HepG2 (cell line): ENCODE measurements at regions not wholly inside any gene's neighbourhood (a gene's known extent, or its start where the extent isn't known, plus 50 kb on each side); places are given as distances from the start of the nearest gene placed in this dataset.

ENCODE experiments used
- ATAC-seq: fragments of 200-7000 bp; cut with Tn5 transposase; 3 replicates; pipeline ENCODE4 v1.9.1; 2020; ENCODE audit warnings: mild to moderate bottlenecking, moderate library complexity
- BruUV-seq: library from RNA; stranded (reverse); fragments of 400-500 nt; replicated peaks from 2 replicates; lab custom pipeline; 2021; lab: Mats Ljungman, UMichigan
- CTCF ChIA-PET: fragments of 300-600 bp; formaldehyde crosslinking; extraction: SDS; loops from one replicate; lab custom pipeline; 2021; ENCODE audit warnings: low total read pairs, inconsistent platforms, low intra/inter-chr PET ratio; lab: Yijun Ruan, JAX
- POLR2A ChIA-PET: fragments of 350-600 bp; sonication (Branson Sonifier 250); formaldehyde crosslinking; loops from one replicate; lab custom pipeline; 2020; ENCODE audit warnings: antibody characterized with exemption, inconsistent platforms; lab: Yijun Ruan, JAX
- DNase-seq: peaks from one replicate; pipeline ENCODE4 v3.0.0-alpha.2; 2015; ENCODE audit warnings: low spot score
- FAIRE-seq: peaks from 3 replicates; lab custom pipeline; 2011; peaks lifted over from hg19 to GRCh38; lab: Jason Lieb, UNC
- H2AFZ ChIP-seq: one replicate; pipeline ENCODE4 v1.6.1; 2011; ENCODE audit warnings: low read length, inconsistent platforms
- H3K27ac ChIP-seq: fragments of 300-600 bp; 3 replicates; pipeline ENCODE4 v1.8.0; 2011; ENCODE audit warnings: mixed run types, mild to moderate bottlenecking, mixed read lengths, low read length, inconsistent platforms; ENCODE audit not compliant: insufficient read depth; ENCODE audit errors: extremely low read length
- H3K27me3 ChIP-seq, 2 experiments: fragments of 200-600 bp in 1 of 2; 2 replicates in 1 of 2; 3 replicates in 1 of 2; pipeline versions ENCODE4 v1.6.0 to v1.8.0; 2011; ENCODE audit warnings: low read length in 2 of 2, mild to moderate bottlenecking in 2 of 2, moderate library complexity in 2 of 2, inconsistent platforms in 1 of 2; ENCODE audit not compliant: insufficient read depth in 2 of 2, control insufficient read depth in 1 of 2
- H3K36me3 ChIP-seq, 2 experiments: fragments of 200-600 bp in 1 of 2; replicated peaks in 1 of 2; 2 replicates in 1 of 2; 3 replicates in 1 of 2; pipeline versions ENCODE4 v1.5.1 to v1.8.0; 2011; ENCODE audit warnings: low read length in 2 of 2, inconsistent platforms in 1 of 2; ENCODE audit not compliant: insufficient read depth in 2 of 2, control insufficient read depth in 1 of 2
- H3K4me1 ChIP-seq: 2 replicates; pipeline ENCODE4 v1.5.1; 2012; ENCODE audit warnings: low read length, inconsistent platforms; ENCODE audit not compliant: insufficient read depth
- H3K4me2 ChIP-seq: 2 replicates; pipeline ENCODE4 v1.6.0; 2011; ENCODE audit warnings: low read depth, low read length, inconsistent platforms
- H3K4me3 ChIP-seq, 3 experiments: fragments of 200-600 bp in 1 of 3; sonication (generic), shearing (Covaris generic) in 1 of 3; replicated peaks in 1 of 3; 2 replicates each; pipeline ENCODE4 v1.5.1; 2011 to 2016; ENCODE audit warnings: low read length in 3 of 3, inconsistent platforms in 2 of 3, low read depth in 2 of 3, mild to moderate bottlenecking in 2 of 3, control low read depth in 1 of 3, mixed read lengths in 1 of 3; ENCODE audit not compliant: insufficient read depth in 1 of 3
- H3K79me2 ChIP-seq: one replicate; pipeline ENCODE4 v1.6.1; 2011; ENCODE audit warnings: low read length, inconsistent platforms; ENCODE audit not compliant: insufficient read depth
- H3K9ac ChIP-seq: 2 replicates; pipeline ENCODE4 v1.6.0; 2011; ENCODE audit warnings: mild to moderate bottlenecking, low read depth, low read length, inconsistent platforms; ENCODE audit not compliant: insufficient read depth
- H3K9me3 ChIP-seq: 2 replicates; pipeline ENCODE4 v1.5.1; 2012; ENCODE audit warnings: mild to moderate bottlenecking, low read length
- H4K20me1 ChIP-seq: 2 replicates; pipeline ENCODE4 v1.6.0; 2011; ENCODE audit warnings: inconsistent platforms, mild to moderate bottlenecking, low read length, moderate library complexity; ENCODE audit not compliant: insufficient read depth
- JUN ChIP-seq: sonication (generic); formaldehyde crosslinking; IDR thresholded peaks from 2 replicates; pipeline ENCODE4 v1.4.0; 2020; ENCODE audit warnings: mild to moderate bottlenecking, missing genetic modification reagents
- KDM6A ChIP-seq: IDR thresholded peaks from 2 replicates; pipeline ENCODE4 v1.6.1; 2016; ENCODE audit warnings: low read depth
- MYC ChIP-seq: sonication (generic); formaldehyde crosslinking; IDR thresholded peaks from 2 replicates; pipeline ENCODE4 v1.9.0; 2021; ENCODE audit warnings: missing genetic modification reagents, borderline replicate concordance
- MYNN ChIP-seq: sonication (generic); formaldehyde crosslinking; IDR thresholded peaks from 2 replicates; pipeline ENCODE4 v1.4.0; 2020; ENCODE audit warnings: mild to moderate bottlenecking, low read depth, missing genetic modification reagents
- PHF21A ChIP-seq: sonication (generic); formaldehyde crosslinking; IDR thresholded peaks from 2 replicates; pipeline ENCODE4 v1.5.0; 2020; ENCODE audit warnings: mild to moderate bottlenecking, missing genetic modification reagents
- SMARCC2 ChIP-seq: fragments of 450-650 bp; IDR thresholded peaks from 2 replicates; pipeline ENCODE4 v1.6.1; 2017; ENCODE audit warnings: antibody characterized with exemption, mild to moderate bottlenecking
- SP140L ChIP-seq: sonication (generic); formaldehyde crosslinking; IDR thresholded peaks from 2 replicates; pipeline ENCODE4 v1.4.0; 2020; ENCODE audit warnings: missing genetic modification reagents, borderline replicate concordance
- ZNF20 ChIP-seq: sonication (generic); formaldehyde crosslinking; IDR thresholded peaks from 2 replicates; pipeline ENCODE4 v1.4.0; 2020; ENCODE audit warnings: mild to moderate bottlenecking, moderate library complexity, missing genetic modification reagents
- ZSCAN30 ChIP-seq: sonication (generic); formaldehyde crosslinking; IDR thresholded peaks from 2 replicates; pipeline ENCODE4 v1.5.0; 2020; ENCODE audit warnings: mild to moderate bottlenecking, missing genetic modification reagents
- WGBS: methylation state at CpG from one replicate; pipeline ENCODE4 v1.1.6; 2017; ENCODE audit warnings: low lambda C conversion rate; 5-methylcytosine and 5-hydroxymethylcytosine counted together
- in situ Hi-C: cut with HindIII; loops from 2 replicates; pipeline ENCODE4 v1.10.0; 2017; ENCODE audit warnings: low pct_unique_long_range_greater_than_20kb; ENCODE audit not compliant: extremely low pct_ligation_motif_present
- intact Hi-C: fragments of 100-400 bp; cut with micrococcal nuclease; formaldehyde crosslinking; loops from one replicate; pipeline ENCODE4 v1.10.0; 2022; ENCODE audit not compliant: unreplicated experiment
- TF ChIP-seq, protein P1 (sequence below): sonication (generic); formaldehyde crosslinking; IDR thresholded peaks from 2 replicates; pipeline ENCODE4 v1.8.0; 2022; ENCODE audit warnings: missing genetic modification reagents, mild to moderate bottlenecking, inconsistent platforms, borderline replicate concordance
- TF ChIP-seq, protein P2 (sequence below): IDR thresholded peaks from 2 replicates; pipeline ENCODE4 v1.6.1; 2012; ENCODE audit warnings: low read depth, low read length, improper control_type of control experiment

DNA sequence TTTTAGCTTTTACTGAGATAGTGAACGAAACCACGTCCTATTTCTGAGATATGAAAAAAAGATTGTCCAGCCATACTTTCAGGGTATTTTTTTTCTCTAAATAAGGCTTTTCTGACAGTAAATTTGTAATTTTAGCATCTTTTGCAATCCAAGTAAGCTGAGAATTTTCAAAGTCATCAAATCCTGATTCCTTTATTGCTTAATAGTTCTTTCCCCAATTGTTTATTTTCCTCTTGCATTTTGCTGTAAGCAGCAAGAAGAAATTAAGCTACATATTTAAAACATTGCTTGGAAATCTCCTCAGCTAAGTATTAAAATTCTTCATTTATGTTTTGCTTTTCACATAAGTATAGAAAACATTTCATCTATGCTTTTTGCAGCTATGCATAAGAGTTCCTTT is 493.3 kb upstream of the CCDC179 start:
- TF ChIP-seq KDM6A (CRISPR knock-in tag) (no peak), MYNN (CRISPR knock-in tag) (no peak), MYC (CRISPR knock-in tag) (no peak), JUN (CRISPR knock-in tag) (no peak), ZNF20 (no peak), PHF21A (no peak), SP140L (CRISPR knock-in tag) (no peak)
- no peak overlapping the region for H2AFZ ChIP-seq
- H3K9me3 ChIP-seq: no peaks in the 10 kb centered on the region; the same call in 1 of the 2 replicates
- ATAC-seq: no peak
- no peaks in the 10 kb centered on the region for H3K79me2 ChIP-seq
- no peak for FAIRE-seq
- intact Hi-C loops: no loop called here
- no peaks in the 10 kb centered on the region for H3K27me3 ChIP-seq
- BruUV-seq: no TSS peak
- H3K4me2 ChIP-seq: no peak overlapping the region
- DNase-seq: no peak
- H3K4me3 ChIP-seq: no peak overlapping the region
- CTCF ChIA-PET: no interaction called here
- in situ Hi-C loops: no loop called here
- no peaks in the 10 kb centered on the region for H3K4me1 ChIP-seq
- POLR2A ChIA-PET: no interaction called here
- H4K20me1 ChIP-seq: no peaks in the 10 kb centered on the region
- H3K9ac ChIP-seq: no peak overlapping the region
- no peaks in the 10 kb centered on the region for H3K36me3 ChIP-seq
- no peak overlapping the region for H3K27ac ChIP-seq
- 0% methylated on average over 2 of the region's 2 CpGs for WGBS

DNA sequence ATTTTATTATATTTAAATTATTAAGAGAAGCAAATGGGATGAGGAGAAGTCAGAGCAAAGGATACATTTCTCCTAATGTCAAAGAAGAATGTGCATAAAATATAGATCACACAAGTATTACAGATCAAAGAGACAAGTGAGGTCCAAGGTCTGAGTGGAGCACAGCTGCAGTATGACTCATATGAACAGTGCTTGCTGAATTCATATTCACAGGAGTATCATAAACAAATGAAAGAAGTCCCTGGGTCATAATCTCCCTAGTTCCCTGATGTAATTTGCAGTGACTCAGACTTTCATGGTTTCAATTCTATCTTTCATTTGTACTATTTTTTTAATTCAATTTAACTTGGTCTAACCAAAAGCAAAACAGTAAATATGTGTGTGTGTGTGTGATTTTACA is 499.0 kb upstream of the CCDC179 start:
- Histone ChIP-seq H2AFZ (no peak overlapping the region), H3K4me2 (no peak overlapping the region), H3K27ac (no peak overlapping the region), H3K4me3 (no peak overlapping the region), H3K27me3 (no peaks in the 10 kb centered on the region), H3K4me1 (no peaks in the 10 kb centered on the region), H4K20me1 (no peaks in the 10 kb centered on the region), H3K9me3 (no peaks in the 10 kb centered on the region), H3K9ac (no peak overlapping the region), H3K36me3 (no peaks in the 10 kb centered on the region), H3K79me2 (no peaks in the 10 kb centered on the region)
- TF ChIP-seq SMARCC2 (no peak), ZSCAN30 (CRISPR knock-in tag) (no peak)
- TF ChIP-seq, protein P1, sequence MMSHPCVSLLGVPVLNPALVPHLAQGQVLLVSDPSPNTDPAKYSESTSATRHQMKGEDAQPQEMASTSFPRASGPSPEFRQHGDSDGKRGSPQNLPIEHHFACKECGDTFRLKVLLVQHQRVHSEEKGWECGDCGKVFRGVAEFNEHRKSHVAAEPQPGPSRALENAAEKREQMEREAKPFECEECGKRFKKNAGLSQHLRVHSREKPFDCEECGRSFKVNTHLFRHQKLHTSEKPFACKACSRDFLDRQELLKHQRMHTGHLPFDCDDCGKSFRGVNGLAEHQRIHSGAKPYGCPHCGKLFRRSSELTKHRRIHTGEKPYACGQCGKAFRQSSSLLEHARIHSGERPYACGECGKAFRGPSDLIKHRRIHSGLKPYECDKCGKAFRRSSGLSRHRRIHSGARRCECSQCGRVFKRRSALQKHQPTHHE (CRISPR knock-in tag): no peak
- TF ChIP-seq, protein P2, sequence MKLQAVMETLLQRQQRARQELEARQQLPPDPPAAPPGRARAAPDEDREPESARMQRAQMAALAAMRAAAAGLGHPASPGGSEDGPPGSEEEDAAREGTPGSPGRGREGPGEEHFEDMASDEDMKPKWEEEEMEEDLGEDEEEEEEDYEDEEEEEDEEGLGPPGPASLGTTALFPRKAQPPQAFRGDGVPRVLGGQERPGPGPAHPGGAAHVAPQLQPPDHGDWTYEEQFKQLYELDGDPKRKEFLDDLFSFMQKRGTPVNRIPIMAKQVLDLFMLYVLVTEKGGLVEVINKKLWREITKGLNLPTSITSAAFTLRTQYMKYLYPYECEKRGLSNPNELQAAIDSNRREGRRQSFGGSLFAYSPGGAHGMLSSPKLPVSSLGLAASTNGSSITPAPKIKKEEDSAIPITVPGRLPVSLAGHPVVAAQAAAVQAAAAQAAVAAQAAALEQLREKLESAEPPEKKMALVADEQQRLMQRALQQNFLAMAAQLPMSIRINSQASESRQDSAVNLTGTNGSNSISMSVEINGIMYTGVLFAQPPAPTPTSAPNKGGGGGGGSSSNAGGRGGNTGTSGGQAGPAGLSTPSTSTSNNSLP: peak; percentile 35; the same call in 1 of the 2 replicates
- intact Hi-C loops (no loop called here), in situ Hi-C loops (no loop called here)
- ChIA-PET CTCF (no interaction called here), POLR2A (no interaction called here)
- DNase-seq (peak; percentile 20), FAIRE-seq (no peak), ATAC-seq (peak; percentile 29; the same call in 1 of the 3 replicates)
- BruUV-seq: no TSS peak
